PC-9 (cell line): ENCODE measurements at regions not wholly inside any gene's neighbourhood (a gene's known extent, or its start where the extent isn't known, plus 50 kb on each side); places are given as distances from the start of the nearest gene placed in this dataset.

Experiments used
- BruUV-seq: library from RNA; stranded (reverse); fragments of 400-500 nt; replicated peaks from 2 replicates; lab custom pipeline; 2021; lab: Mats Ljungman, UMichigan
- CTCF ChIA-PET: fragments of 300-600 bp; sonication (Branson Sonifier 250); formaldehyde crosslinking; loops from one replicate; lab custom pipeline; 2022; ENCODE audit warnings: antibody characterized with exemption; lab: Charles Lee
- POLR2A ChIA-PET: fragments of 300-600 bp; sonication (Branson Sonifier 250); formaldehyde crosslinking; loops from one replicate; lab custom pipeline; 2022; ENCODE audit warnings: antibody characterized with exemption; ENCODE audit not compliant: unreplicated experiment; lab: Charles Lee
- DNase-seq, 2 experiments: peaks; one replicate each; pipeline versions ENCODE4 v3.0.0 to v3.0.0-alpha.2; 2015 to 2022; ENCODE audit warnings: mixed read lengths in 1 of 2
- H2AFZ ChIP-seq: fragments of 200-600 bp; sonication (generic); 2 replicates; pipeline ENCODE4 v1.8.1; 2017; ENCODE audit warnings: antibody characterized with exemption
- H3F3A ChIP-seq: fragments of 200-600 bp; sonication (generic); 2 replicates; pipeline ENCODE4 v1.8.1; 2017; ENCODE audit warnings: antibody characterized with exemption, mild to moderate bottlenecking, low read depth; ENCODE audit not compliant: insufficient read depth
- H3K27ac ChIP-seq: fragments of 200-600 bp; sonication (generic); 2 replicates; pipeline ENCODE4 v1.6.1; 2016; ENCODE audit warnings: mixed run types
- H3K27me3 ChIP-seq: fragments of 200-600 bp; sonication (generic); 2 replicates; pipeline ENCODE4 v1.6.1; 2016; ENCODE audit warnings: low read depth, mixed run types; ENCODE audit not compliant: insufficient read depth
- H3K36me3 ChIP-seq: fragments of 200-600 bp; sonication (generic); 2 replicates; pipeline ENCODE4 v1.6.1; 2016; ENCODE audit warnings: low read depth, mixed run types
- H3K4me1 ChIP-seq: fragments of 200-600 bp; sonication (generic); replicated peaks from 2 replicates; pipeline ENCODE4 v1.6.1; 2016; ENCODE audit warnings: mixed run types; ENCODE audit not compliant: insufficient read depth
- H3K4me2 ChIP-seq: fragments of 200-600 bp; sonication (generic); 2 replicates; pipeline ENCODE4 v1.6.1; 2017; ENCODE audit warnings: mixed run types
- H3K4me3 ChIP-seq: fragments of 200-600 bp; sonication (generic); 2 replicates; pipeline ENCODE4 v1.6.1; 2016; ENCODE audit warnings: mixed run types
- H3K79me2 ChIP-seq: fragments of 200-600 bp; sonication (generic); 2 replicates; pipeline ENCODE4 v1.6.1; 2017; ENCODE audit warnings: low read depth, mixed run types
- H3K9me2 ChIP-seq: fragments of 200-600 bp; sonication (generic); 2 replicates; pipeline ENCODE4 v1.8.1; 2017; ENCODE audit warnings: mild to moderate bottlenecking; ENCODE audit not compliant: insufficient read depth
- H3K9me3 ChIP-seq: fragments of 200-600 bp; sonication (generic); 2 replicates; pipeline ENCODE4 v1.8.1; 2016; ENCODE audit warnings: low read depth; ENCODE audit not compliant: insufficient read depth
- H4K20me1 ChIP-seq: fragments of 200-600 bp; sonication (generic); 2 replicates; pipeline ENCODE4 v1.8.1; 2017; ENCODE audit not compliant: insufficient read depth
- CTCF ChIP-seq: fragments of 200-600 bp; sonication (generic); conservative IDR thresholded peaks from 2 replicates; pipeline ENCODE4 v1.6.1; 2017; ENCODE audit warnings: mixed run types, antibody characterized with exemption, mild to moderate bottlenecking, moderate library complexity
- EZH2 ChIP-seq: fragments of 200-600 bp; sonication (generic); IDR thresholded peaks from 2 replicates; pipeline ENCODE4 v1.8.0; 2017; ENCODE audit warnings: antibody characterized with exemption, low read depth
- intact Hi-C: fragments of 100-400 bp; cut with micrococcal nuclease; formaldehyde crosslinking; loops from one replicate; pipeline ENCODE4 v1.10.0; 2022; ENCODE audit not compliant: unreplicated experiment

- Histone ChIP-seq H3K4me2 (0 out of 2 replicates have a peak overlapping the region, but pooled peaks have one; percentile 37), H3K36me3 (no peaks in the 10 kb centered on the region), H3K79me2 (no peaks in the 10 kb centered on the region), H3K27me3 (no peaks in the 10 kb centered on the region), H3F3A (peaks cover 8% of the 10 kb centered on the region; the same call in 1 of the 2 replicates), H3K4me3 (no peak overlapping the region), H2AFZ (peak overlapping the region; percentile 53; the same call in 1 of the 2 replicates), H4K20me1 (no peaks in the 10 kb centered on the region), H3K27ac (no peak overlapping the region), H3K9me3 (peaks cover 8% of the 10 kb centered on the region), H3K4me1 (peaks cover 11% of the 10 kb centered on the region; the same call in 1 of the 2 replicates), H3K9me2 (no peaks in the 10 kb centered on the region)
- POLR2A ChIA-PET: no interaction called here
- no peak for DNase-seq
- CTCF ChIA-PET: no interaction called here
- no TSS peak for BruUV-seq
- intact Hi-C loops: no loop called here
- no peak for TF ChIP-seq CTCF
- no peak for TF ChIP-seq EZH2
Observed at GRCh38 chr18:2049986-2050385, 521.3 kb downstream of the METTL4 start.

GRCh38 chr18:2050702-2051201 lies 520.6 kb downstream of the METTL4 start:
- no peak overlapping the region for H3K4me3 ChIP-seq

GRCh38 chr18:2053490-2054089 lies 517.7 kb downstream of the METTL4 start:
- no peak for TF ChIP-seq EZH2
- TF ChIP-seq CTCF: no peak
- peaks cover 8% of the 10 kb centered on the region; the same call in 1 of the 2 replicates for H3K9me3 ChIP-seq
- intact Hi-C loops: no loop called here

More at GRCh38 chr18:2050702-2051201, 520.6 kb downstream of the METTL4 start:
- Histone ChIP-seq H3K79me2 (no peaks in the 10 kb centered on the region), H3K27ac (0 out of 2 replicates have a peak overlapping the region, but pooled peaks have one; percentile 1), H3K4me2 (peak overlapping the region; percentile 37), H3K9me2 (no peaks in the 10 kb centered on the region), H3F3A (peaks cover 8% of the 10 kb centered on the region; the same call in 1 of the 2 replicates), H3K36me3 (no peaks in the 10 kb centered on the region), H3K4me1 (peaks cover 11% of the 10 kb centered on the region; the same call in 1 of the 2 replicates), H3K27me3 (no peaks in the 10 kb centered on the region), H3K9me3 (peaks cover 8% of the 10 kb centered on the region), H4K20me1 (no peaks in the 10 kb centered on the region), H2AFZ (peak overlapping the region; percentile 53)
- intact Hi-C loops: no loop called here
- DNase-seq: peak; percentile 41 to 62
- ChIA-PET CTCF (no interaction called here), POLR2A (interaction anchor here (0.7 kb wide), 1 partner anchor 62 kb away, joined by 6 read pairs; no protein-coding TSS in a partner anchor)
- TF ChIP-seq CTCF (no peak), EZH2 (no peak)
- BruUV-seq: no TSS peak

More at GRCh38 chr18:2053490-2054089, 517.7 kb downstream of the METTL4 start:
- no TSS peak for BruUV-seq
- H3K36me3 ChIP-seq: no peaks in the 10 kb centered on the region
- H3F3A ChIP-seq: peaks cover 8% of the 10 kb centered on the region; the same call in 1 of the 2 replicates
- H3K4me3 ChIP-seq: no peak overlapping the region
- no peaks in the 10 kb centered on the region for H3K79me2 ChIP-seq
- H3K27ac ChIP-seq: no peak overlapping the region
- H3K9me2 ChIP-seq: no peaks in the 10 kb centered on the region
- peaks cover 11% of the 10 kb centered on the region; the same call in 1 of the 2 replicates for H3K4me1 ChIP-seq
- no peaks in the 10 kb centered on the region for H3K27me3 ChIP-seq
- H3K4me2 ChIP-seq: no peak overlapping the region
- no peaks in the 10 kb centered on the region for H4K20me1 ChIP-seq
- H2AFZ ChIP-seq: no peak overlapping the region
- DNase-seq: no peak
- POLR2A ChIA-PET: no interaction called here
- CTCF ChIA-PET: no interaction called here
